ENCODE measurements at regions not wholly inside any gene's neighbourhood (a gene's known extent, or its start where the extent isn't known, plus 50 kb on each side); places are given as distances from the start of the nearest gene placed in this dataset.

GRCh38 chr1:172779491-172779890 is 120.6 kb downstream of the FASLG start:
- H3K56ac ChIP-seq (ENCODE audit: insufficient read length, low read depth, low read length) = no peak overlapping the region
- no peak for TF ChIP-seq CTCF (conservative IDR thresholded peaks at IDR 0.05)
- no peak overlapping the region for H3K14ac ChIP-seq (ENCODE audit: insufficient read depth, low read length)
- Mint-ChIP-seq H3K27ac (no peak overlapping the region), H3K4me3 (no peak overlapping the region), H3K9me3 (peaks cover 0 to 7% of the 10 kb centered on the region in 2 experiments; a peak in 3 of 5 replicates), H3K36me3 (ENCODE audit: insufficient read depth in 1 of 3, low read depth in 3 of 3) (no peaks in the 10 kb centered on the region; a peak in 1 of 7 replicates), H3K4me1 (peaks cover 2 to 4% of the 10 kb centered on the region in 2 experiments; a peak in 1 of 4 replicates), H3K27me3 (ENCODE audit: low read depth) (peaks cover 2% of the 10 kb centered on the region; the same call in 1 of the 2 replicates)
- no peak overlapping the region for H4K5ac ChIP-seq (ENCODE audit: insufficient read length, low read depth, low read length)
- H2BK5ac ChIP-seq (ENCODE audit: insufficient read length, low read length) = no peak overlapping the region
- H3K23me2 ChIP-seq (ENCODE audit: insufficient read length, low read depth, low read length, poor library complexity, severe bottlenecking) = no peaks in the 10 kb centered on the region
- H3K27ac ChIP-seq (ENCODE audit: insufficient read length, low read depth, low read length) = no peak overlapping the region
- no peak overlapping the region for H3K9ac ChIP-seq (ENCODE audit: extremely low read depth, insufficient read length, low read length)
- H3K9me3 ChIP-seq (ENCODE audit: control insufficient read depth, low read depth, low read length) = no peaks in the 10 kb centered on the region
- no peak overlapping the region for H4K91ac ChIP-seq (ENCODE audit: insufficient read length, low read depth, low read length)
- H2AK5ac ChIP-seq (ENCODE audit: insufficient read length, low read length) = no peak overlapping the region
- no peak overlapping the region for H3T11ph ChIP-seq (ENCODE audit: low read length)
- no peaks in the 10 kb centered on the region for H3K79me1 ChIP-seq (ENCODE audit: insufficient read depth, low read depth, low read length, poor library complexity, severe bottlenecking)
- no peak for DNase-seq
- H2BK120ac ChIP-seq (ENCODE audit: low read depth, low read length, poor library complexity, severe bottlenecking) = no peak overlapping the region
- WGBS (ENCODE audit: extremely low coverage, insufficient read length, low lambda C conversion rate) = no CpG with 5 or more reads among the region's 3 CpGs
- H2BK20ac ChIP-seq (ENCODE audit: low read depth, low read length, poor library complexity, severe bottlenecking) = no peak overlapping the region
- no peak overlapping the region for H4K8ac ChIP-seq (replicated peaks; ENCODE audit: insufficient read length, low read depth, low read length)
- no peak overlapping the region for H3K4ac ChIP-seq (ENCODE audit: low read depth, low read length)
- no peaks in the 10 kb centered on the region for H3K4me1 ChIP-seq (ENCODE audit: insufficient read depth, low read length)
- no peak overlapping the region for H2BK12ac ChIP-seq (ENCODE audit: insufficient read length, low read depth, low read length)
- no peaks in the 10 kb centered on the region for H3K27me3 ChIP-seq (ENCODE audit: insufficient read depth, low read length)
- H2BK15ac ChIP-seq (ENCODE audit: low read depth, low read length) = no peak overlapping the region
- no peaks in the 10 kb centered on the region for H4K20me1 ChIP-seq (ENCODE audit: control insufficient read depth, insufficient read depth, insufficient read length)
- H2AFZ ChIP-seq (ENCODE audit: low read length) = no peak overlapping the region
- no peak overlapping the region for H3K18ac ChIP-seq (ENCODE audit: insufficient read length, low read depth, low read length)
- no peak overlapping the region for H3K23ac ChIP-seq (ENCODE audit: insufficient read length, low read depth, low read length)
- H3K4me2 ChIP-seq (ENCODE audit: insufficient read depth, insufficient read length, low read length) = no peak overlapping the region
- no peaks in the 10 kb centered on the region for H3K79me2 ChIP-seq (ENCODE audit: insufficient read depth, low read length)

Measured in H9 (cell line).